PC-3 (cell line): ENCODE measurements at regions not wholly inside any gene's neighbourhood (a gene's known extent, or its start where the extent isn't known, plus 50 kb on each side); places are given as distances from the start of the nearest gene placed in this dataset.

Experiments
- ATAC-seq: fragments of 200-7000 bp; cut with Tn5 transposase; 2 replicates; pipeline ENCODE4 v1.9.1; 2020; ENCODE audit warnings: mild to moderate bottlenecking, moderate library complexity
- BruUV-seq: library from RNA; stranded (reverse); fragments of 400-500 nt; replicated peaks from 2 replicates; lab custom pipeline; 2021; lab: Mats Ljungman, UMichigan
- CTCF ChIA-PET: fragments of 300-600 bp; sonication (Branson Sonifier 250); formaldehyde crosslinking; loops from one replicate; lab custom pipeline; 2022; ENCODE audit warnings: antibody characterized with exemption; lab: Charles Lee
- POLR2A ChIA-PET: fragments of 300-600 bp; sonication (Branson Sonifier 250); formaldehyde crosslinking; loops from one replicate; lab custom pipeline; 2022; ENCODE audit warnings: antibody characterized with exemption; ENCODE audit not compliant: unreplicated experiment; lab: Charles Lee
- DNase-seq: peaks from one replicate; pipeline ENCODE4 v3.0.0-alpha.2; 2015
- H2AFZ ChIP-seq: fragments of 300-600 bp; sonication (generic); 2 replicates; pipeline ENCODE4 v1.6.0; 2016; ENCODE audit warnings: antibody characterized with exemption, low read length
- H3F3A ChIP-seq: fragments of 300-600 bp; sonication (generic); one replicate; pipeline ENCODE4 v1.6.0; 2017; ENCODE audit warnings: antibody characterized with exemption, low read length, control low read depth, mild to moderate bottlenecking; ENCODE audit not compliant: unreplicated experiment
- H3K27ac ChIP-seq: fragments of 300-600 bp; sonication (generic); 2 replicates; pipeline ENCODE4 v1.5.1; 2016; ENCODE audit warnings: mild to moderate bottlenecking, low read length
- H3K27me3 ChIP-seq: fragments of 300-600 bp; sonication (generic); 2 replicates; pipeline ENCODE4 v1.6.1; 2016; ENCODE audit warnings: low read length, mixed read lengths
- H3K36me3 ChIP-seq: fragments of 300-600 bp; sonication (generic); 2 replicates; pipeline ENCODE4 v1.6.1; 2016; ENCODE audit warnings: low read depth, mixed run types, low read length, mixed read lengths
- H3K4me1 ChIP-seq: fragments of 300-600 bp; sonication (generic); 2 replicates; pipeline ENCODE4 v1.5.1; 2016; ENCODE audit warnings: low read length; ENCODE audit not compliant: insufficient read depth
- H3K4me2 ChIP-seq: fragments of 300-600 bp; sonication (generic); 2 replicates; pipeline ENCODE4 v1.6.0; 2016; ENCODE audit warnings: low read length
- H3K4me3 ChIP-seq: fragments of 300-600 bp; sonication (generic); 2 replicates; pipeline ENCODE4 v1.5.1; 2016; ENCODE audit warnings: mild to moderate bottlenecking, low read length, mixed read lengths
- H3K79me2 ChIP-seq: fragments of 300-600 bp; sonication (generic); 2 replicates; pipeline ENCODE4 v1.6.1; 2017; ENCODE audit warnings: low read length, mixed read lengths
- H3K9ac ChIP-seq: fragments of 300-600 bp; sonication (generic); 2 replicates; pipeline ENCODE4 v1.6.0; 2016; ENCODE audit warnings: mild to moderate bottlenecking, low read length
- H3K9me2 ChIP-seq: fragments of 300-600 bp; sonication (generic); replicated peaks from 2 replicates; pipeline ENCODE4 v1.6.1; 2016; ENCODE audit warnings: mixed run types, low read length, mixed read lengths
- H3K9me3 ChIP-seq: fragments of 300-600 bp; sonication (generic); 2 replicates; pipeline ENCODE4 v1.6.1; 2016; ENCODE audit warnings: low read length, mixed read lengths
- H4K20me1 ChIP-seq: fragments of 300-600 bp; sonication (generic); 2 replicates; pipeline ENCODE4 v1.6.1; 2016; ENCODE audit warnings: low read length, mixed read lengths
- CTCF ChIP-seq: fragments of 300-600 bp; sonication (generic); conservative IDR thresholded peaks from 2 replicates; pipeline ENCODE4 v1.5.1; 2017; ENCODE audit warnings: antibody characterized with exemption, low read depth, mild to moderate bottlenecking, low read length
- EZH2 ChIP-seq: fragments of 300-600 bp; sonication (generic); IDR thresholded peaks from one replicate; pipeline ENCODE4 v1.6.1; 2017; ENCODE audit warnings: antibody characterized with exemption, mild to moderate bottlenecking, low read length; ENCODE audit not compliant: unreplicated experiment
- EZH2phosphoT487 ChIP-seq: fragments of 300-600 bp; sonication (generic); IDR thresholded peaks from 2 replicates; pipeline ENCODE4 v1.6.1; 2018; ENCODE audit warnings: mild to moderate bottlenecking, antibody characterized with exemption, low read length, borderline replicate concordance
- intact Hi-C: fragments of 100-400 bp; cut with micrococcal nuclease; formaldehyde crosslinking; loops from 2 replicates; pipeline ENCODE4 v1.9.0; 2023

DNA sequence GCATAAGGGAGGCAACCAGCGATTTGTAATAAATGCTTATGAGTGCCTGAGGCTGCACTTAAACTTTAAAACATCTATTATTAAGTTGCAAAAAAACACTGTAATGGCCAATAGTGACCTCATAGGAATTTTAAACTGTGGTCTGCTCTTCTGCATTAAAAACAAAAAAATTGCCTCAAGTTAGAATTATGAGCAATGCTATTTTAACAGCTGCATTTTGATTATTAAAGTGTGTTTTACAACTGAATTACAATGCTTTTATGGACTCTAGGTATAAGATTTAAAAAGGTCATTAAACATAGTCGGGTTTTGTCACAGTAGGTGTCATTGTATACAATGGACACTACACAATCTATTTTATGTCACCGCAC, 528.7 kb upstream of the FANCL start:
- Histone ChIP-seq H3K4me1 (no peaks in the 10 kb centered on the region), H4K20me1 (no peaks in the 10 kb centered on the region), H2AFZ (no peak overlapping the region), H3K9me2 (no peaks in the 10 kb centered on the region), H3K27me3 (peaks cover 97% of the 10 kb centered on the region), H3K4me3 (no peak overlapping the region), H3K79me2 (no peaks in the 10 kb centered on the region), H3F3A (no peaks in the 10 kb centered on the region), H3K27ac (no peak overlapping the region), H3K9me3 (no peaks in the 10 kb centered on the region), H3K9ac (no peak overlapping the region), H3K36me3 (no peaks in the 10 kb centered on the region), H3K4me2 (no peak overlapping the region)
- TF ChIP-seq CTCF = no peak
- TF ChIP-seq EZH2 = no peak
- TF ChIP-seq EZH2phosphoT487 = 0 out of 2 replicates have a peak, but pooled peaks have one; percentile 30
- CTCF ChIA-PET = no interaction called here
- no peak for DNase-seq
- intact Hi-C loops = loop anchor here (5.0 to 10.0 kb wide), 3 partner anchors 105 to 1797 kb away; no protein-coding TSS in a partner anchor
- ATAC-seq = no peak
- POLR2A ChIA-PET = no interaction called here
- no TSS peak for BruUV-seq

GRCh38 chr2:58769111-58769863, 528.2 kb upstream of the FANCL start:
- Histone ChIP-seq H3K4me2 (no peak overlapping the region), H3K9me3 (no peaks in the 10 kb centered on the region), H3K9me2 (no peaks in the 10 kb centered on the region), H3K27me3 (peaks cover 97% of the 10 kb centered on the region), H3F3A (no peaks in the 10 kb centered on the region), H3K9ac (no peak overlapping the region), H2AFZ (no peak overlapping the region), H3K36me3 (no peaks in the 10 kb centered on the region), H3K79me2 (no peaks in the 10 kb centered on the region), H3K4me1 (no peaks in the 10 kb centered on the region), H3K27ac (no peak overlapping the region), H4K20me1 (no peaks in the 10 kb centered on the region), H3K4me3 (no peak overlapping the region)
- BruUV-seq = no TSS peak
- ATAC-seq (no peak), DNase-seq (no peak)
- TF ChIP-seq EZH2phosphoT487 (no peak), EZH2 (no peak), CTCF (no peak)
- intact Hi-C loops = loop anchor here (5.0 to 10.0 kb wide), 3 partner anchors 106 to 1798 kb away; no protein-coding TSS in a partner anchor
- POLR2A ChIA-PET = no interaction called here
- CTCF ChIA-PET = no interaction called here

GRCh38 chr2:58768715-58769080, 527.6 kb upstream of the FANCL start:
- no TSS peak for BruUV-seq
- Histone ChIP-seq H3K9ac (no peak overlapping the region), H3K9me2 (no peaks in the 10 kb centered on the region), H3K4me2 (no peak overlapping the region), H3K4me3 (no peak overlapping the region), H3K27me3 (peaks cover 100% of the 10 kb centered on the region), H4K20me1 (no peaks in the 10 kb centered on the region), H2AFZ (no peak overlapping the region), H3K9me3 (no peaks in the 10 kb centered on the region), H3K79me2 (no peaks in the 10 kb centered on the region), H3K27ac (no peak overlapping the region), H3K4me1 (no peaks in the 10 kb centered on the region), H3F3A (no peaks in the 10 kb centered on the region), H3K36me3 (no peaks in the 10 kb centered on the region)
- ChIA-PET CTCF (no interaction called here), POLR2A (no interaction called here)
- no peak for DNase-seq
- intact Hi-C loops = loop anchor here (5.0 to 10.0 kb wide), 3 partner anchors 106 to 1799 kb away; no protein-coding TSS in a partner anchor
- no peak for TF ChIP-seq EZH2
- no peak for TF ChIP-seq EZH2phosphoT487
- TF ChIP-seq CTCF = no peak
- no peak for ATAC-seq
